ENCODE measurements at regions not wholly inside any gene's neighbourhood (a gene's known extent, or its start where the extent isn't known, plus 50 kb on each side); places are given as distances from the start of the nearest gene placed in this dataset.

DNA sequence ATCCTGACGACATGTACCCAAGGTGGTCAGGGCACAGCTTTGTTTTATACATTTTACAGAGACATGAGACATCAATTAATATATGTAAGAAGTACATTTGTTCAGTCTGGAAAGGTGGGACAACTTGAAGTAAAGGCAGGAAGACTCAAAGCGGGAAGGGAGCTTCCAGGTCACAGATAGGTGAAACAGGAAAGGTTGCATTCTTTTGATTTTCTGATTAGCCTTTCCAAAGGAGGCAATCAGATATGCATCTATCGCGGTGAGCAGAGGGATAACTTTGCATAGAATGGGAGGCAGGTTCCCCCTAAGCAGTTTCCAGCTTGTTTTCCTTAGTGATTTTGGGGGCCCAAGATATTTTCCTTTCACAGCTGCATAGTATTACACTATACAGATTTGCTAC, 358.4 kb downstream of the GLUD2 start:
- Histone ChIP-seq H3K9ac (ENCODE audit: control insufficient read depth, insufficient read depth, low read length) (no peak overlapping the region), H3K36me3 (ENCODE audit: control insufficient read depth in 2 of 2, insufficient read depth in 2 of 2, low read length in 1 of 2) (no peaks in the 10 kb centered on the region), H3K79me2 (ENCODE audit: control insufficient read depth, insufficient read depth, low read length) (no peaks in the 10 kb centered on the region), H3K9me3 (replicated peaks; ENCODE audit: control insufficient read depth, insufficient read depth, low read length) (no peaks in the 10 kb centered on the region), H4K20me1 (ENCODE audit: control insufficient read depth, insufficient read depth) (no peaks in the 10 kb centered on the region), H3K4me1 (ENCODE audit: control insufficient read depth, insufficient read depth, low read length) (no peaks in the 10 kb centered on the region), H3K27me3 (replicated peaks in 1 of 2; ENCODE audit: control insufficient read depth in 2 of 2, insufficient read depth in 2 of 2, low read length in 1 of 2) (no peaks in the 10 kb centered on the region), H3K27ac (ENCODE audit: control insufficient read depth, insufficient read depth) (no peak overlapping the region), H3K4me3 (no peak overlapping the region), H2AFZ (ENCODE audit: control insufficient read depth, low read depth, low read length) (no peak overlapping the region), H3K4me2 (ENCODE audit: control insufficient read depth, insufficient read depth) (no peak overlapping the region)
- ChIA-PET CTCF (no interaction called here), POLR2A (no interaction called here), RAD21 (ENCODE audit: unreplicated experiment) (no interaction called here), SMC1A (ENCODE audit: uncharacterized antibody, unreplicated experiment) (no interaction called here)
- 21% methylated on average over 4 of the region's 4 CpGs for WGBS (ENCODE audit: insufficient coverage, insufficient replicate concordance, low lambda C conversion rate, missing lambda C conversion rate)
- no peak for ATAC-seq
- DNase-seq (ENCODE audit: low read depth, low spot score): no peak
- in situ Hi-C loops (cut with MboI): no loop called here
- TF ChIP-seq STAT3 (IDR thresholded peaks at IDR 0.05; ENCODE audit: low read depth, low read length) (no peak), IRF4 (IDR thresholded peaks at IDR 0.05; ENCODE audit: low read depth, low read length) (no peak), KAT2A (conservative IDR thresholded peaks at IDR 0.05; ENCODE audit: control insufficient read depth, low read depth, low read length) (no peak), TBL1XR1 (IDR thresholded peaks at IDR 0.05; ENCODE audit: low read depth, low read length) (no peak)
- TF ChIP-seq, protein P1, sequence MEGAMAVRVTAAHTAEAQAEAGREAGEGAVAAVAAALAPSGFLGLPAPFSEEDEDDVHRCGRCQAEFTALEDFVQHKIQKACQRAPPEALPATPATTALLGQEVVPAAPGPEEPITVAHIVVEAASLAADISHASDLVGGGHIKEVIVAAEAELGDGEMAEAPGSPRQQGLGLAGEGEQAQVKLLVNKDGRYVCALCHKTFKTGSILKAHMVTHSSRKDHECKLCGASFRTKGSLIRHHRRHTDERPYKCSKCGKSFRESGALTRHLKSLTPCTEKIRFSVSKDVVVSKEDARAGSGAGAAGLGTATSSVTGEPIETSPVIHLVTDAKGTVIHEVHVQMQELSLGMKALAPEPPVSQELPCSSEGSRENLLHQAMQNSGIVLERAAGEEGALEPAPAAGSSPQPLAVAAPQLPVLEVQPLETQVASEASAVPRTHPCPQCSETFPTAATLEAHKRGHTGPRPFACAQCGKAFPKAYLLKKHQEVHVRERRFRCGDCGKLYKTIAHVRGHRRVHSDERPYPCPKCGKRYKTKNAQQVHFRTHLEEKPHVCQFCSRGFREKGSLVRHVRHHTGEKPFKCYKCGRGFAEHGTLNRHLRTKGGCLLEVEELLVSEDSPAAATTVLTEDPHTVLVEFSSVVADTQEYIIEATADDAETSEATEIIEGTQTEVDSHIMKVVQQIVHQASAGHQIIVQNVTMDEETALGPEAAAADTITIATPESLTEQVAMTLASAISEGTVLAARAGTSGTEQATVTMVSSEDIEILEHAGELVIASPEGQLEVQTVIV (IDR thresholded peaks at IDR 0.05; ENCODE audit: borderline replicate concordance, partially characterized antibody): no peak
- no peak for FAIRE-seq
- intact Hi-C loops (cut with micrococcal nuclease; ENCODE audit: unreplicated experiment): no loop called here
- BruUV-seq (replicated peaks): no TSS peak

DNA sequence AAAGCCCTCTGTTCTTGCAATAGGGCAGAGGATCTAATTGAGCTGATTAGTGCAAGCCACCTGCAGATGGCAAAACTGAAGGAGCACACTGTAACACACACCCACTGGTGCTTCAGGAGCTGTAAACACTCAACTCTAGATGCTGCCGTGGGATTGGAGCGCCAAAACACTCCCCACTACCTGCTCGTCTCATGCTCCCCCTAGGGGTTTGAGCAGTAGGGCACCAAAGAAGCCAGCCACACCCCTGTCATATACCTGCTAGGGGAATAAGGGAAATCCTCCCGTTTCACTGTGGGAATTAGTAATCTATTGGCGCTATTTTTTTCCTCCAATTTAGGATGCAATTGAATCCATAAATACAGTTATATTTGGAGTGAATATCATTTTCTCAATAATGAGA, 360.2 kb downstream of the GLUD2 start:
- Histone ChIP-seq H3K4me2 (ENCODE audit: control insufficient read depth, insufficient read depth) (no peak overlapping the region), H3K27ac (ENCODE audit: control insufficient read depth, insufficient read depth) (no peak overlapping the region), H3K4me1 (ENCODE audit: control insufficient read depth, insufficient read depth, low read length) (no peaks in the 10 kb centered on the region), H3K9me3 (replicated peaks; ENCODE audit: control insufficient read depth, insufficient read depth, low read length) (no peaks in the 10 kb centered on the region), H3K79me2 (ENCODE audit: control insufficient read depth, insufficient read depth, low read length) (no peaks in the 10 kb centered on the region), H3K4me3 (no peak overlapping the region), H4K20me1 (ENCODE audit: control insufficient read depth, insufficient read depth) (no peaks in the 10 kb centered on the region), H2AFZ (ENCODE audit: control insufficient read depth, low read depth, low read length) (no peak overlapping the region), H3K36me3 (ENCODE audit: control insufficient read depth in 2 of 2, insufficient read depth in 2 of 2, low read length in 1 of 2) (no peaks in the 10 kb centered on the region), H3K9ac (ENCODE audit: control insufficient read depth, insufficient read depth, low read length) (no peak overlapping the region), H3K27me3 (replicated peaks in 1 of 2; ENCODE audit: control insufficient read depth in 2 of 2, insufficient read depth in 2 of 2, low read length in 1 of 2) (no peaks in the 10 kb centered on the region)
- ChIA-PET CTCF (no interaction called here), RAD21 (ENCODE audit: unreplicated experiment) (no interaction called here), SMC1A (ENCODE audit: uncharacterized antibody, unreplicated experiment) (no interaction called here), POLR2A (no interaction called here)
- intact Hi-C loops (cut with micrococcal nuclease; ENCODE audit: unreplicated experiment) (no loop called here), in situ Hi-C loops (cut with MboI) (no loop called here)
- ATAC-seq (0 out of 3 replicates have a peak, but pooled peaks have one; percentile 36), DNase-seq (ENCODE audit: low read depth, low spot score) (no peak), FAIRE-seq (no peak)
- BruUV-seq (replicated peaks): no TSS peak
- 31% methylated on average over 5 of the region's 5 CpGs for WGBS (ENCODE audit: insufficient coverage, insufficient replicate concordance, low lambda C conversion rate, missing lambda C conversion rate)
- TF ChIP-seq, protein P2, sequence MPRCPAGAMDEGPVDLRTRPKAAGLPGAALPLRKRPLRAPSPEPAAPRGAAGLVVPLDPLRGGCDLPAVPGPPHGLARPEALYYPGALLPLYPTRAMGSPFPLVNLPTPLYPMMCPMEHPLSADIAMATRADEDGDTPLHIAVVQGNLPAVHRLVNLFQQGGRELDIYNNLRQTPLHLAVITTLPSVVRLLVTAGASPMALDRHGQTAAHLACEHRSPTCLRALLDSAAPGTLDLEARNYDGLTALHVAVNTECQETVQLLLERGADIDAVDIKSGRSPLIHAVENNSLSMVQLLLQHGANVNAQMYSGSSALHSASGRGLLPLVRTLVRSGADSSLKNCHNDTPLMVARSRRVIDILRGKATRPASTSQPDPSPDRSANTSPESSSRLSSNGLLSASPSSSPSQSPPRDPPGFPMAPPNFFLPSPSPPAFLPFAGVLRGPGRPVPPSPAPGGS (IDR thresholded peaks at IDR 0.05; ENCODE audit: borderline replicate concordance, insufficient read depth, low read depth, low read length, poor library complexity, severe bottlenecking): no peak
- TF ChIP-seq, protein P3, sequence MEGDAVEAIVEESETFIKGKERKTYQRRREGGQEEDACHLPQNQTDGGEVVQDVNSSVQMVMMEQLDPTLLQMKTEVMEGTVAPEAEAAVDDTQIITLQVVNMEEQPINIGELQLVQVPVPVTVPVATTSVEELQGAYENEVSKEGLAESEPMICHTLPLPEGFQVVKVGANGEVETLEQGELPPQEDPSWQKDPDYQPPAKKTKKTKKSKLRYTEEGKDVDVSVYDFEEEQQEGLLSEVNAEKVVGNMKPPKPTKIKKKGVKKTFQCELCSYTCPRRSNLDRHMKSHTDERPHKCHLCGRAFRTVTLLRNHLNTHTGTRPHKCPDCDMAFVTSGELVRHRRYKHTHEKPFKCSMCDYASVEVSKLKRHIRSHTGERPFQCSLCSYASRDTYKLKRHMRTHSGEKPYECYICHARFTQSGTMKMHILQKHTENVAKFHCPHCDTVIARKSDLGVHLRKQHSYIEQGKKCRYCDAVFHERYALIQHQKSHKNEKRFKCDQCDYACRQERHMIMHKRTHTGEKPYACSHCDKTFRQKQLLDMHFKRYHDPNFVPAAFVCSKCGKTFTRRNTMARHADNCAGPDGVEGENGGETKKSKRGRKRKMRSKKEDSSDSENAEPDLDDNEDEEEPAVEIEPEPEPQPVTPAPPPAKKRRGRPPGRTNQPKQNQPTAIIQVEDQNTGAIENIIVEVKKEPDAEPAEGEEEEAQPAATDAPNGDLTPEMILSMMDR (IDR thresholded peaks at IDR 0.05 in 2 of 3, conservative IDR thresholded peaks at IDR 0.05 in 1 of 3; ENCODE audit: control insufficient read depth in 2 of 3, extremely low read depth in 1 of 3, insufficient read depth in 1 of 3, low read depth in 3 of 3, low read length in 3 of 3): 0 out of 6 replicates have a peak, but pooled peaks of 1 of the 3 experiments have one; percentile 10

Data from GM12878 (cell line).